K562 (cell line): ENCODE measurements at regions not wholly inside any gene's neighbourhood (a gene's known extent, or its start where the extent isn't known, plus 50 kb on each side); places are given as distances from the start of the nearest gene placed in this dataset.

ENCODE experiments used
- E2F4 ChIP-seq: sonication (generic); formaldehyde crosslinking; IDR thresholded peaks from 2 replicates; pipeline ENCODE4 v1.8.0; 2022; ENCODE audit warnings: mild to moderate bottlenecking, low read depth, missing genetic modification reagents
- NFIX ChIP-seq: fragments of 250-450 bp; sonication (Bioruptor Pico); IDR thresholded peaks from 2 replicates; pipeline ENCODE4 v1.4.0; 2020; ENCODE audit warnings: low read depth, mild to moderate bottlenecking, moderate library complexity
- PYGO2 ChIP-seq: fragments of 450-650 bp; IDR thresholded peaks from 2 replicates; pipeline ENCODE4 v1.6.1; 2016; ENCODE audit warnings: mild to moderate bottlenecking, missing genetic modification characterization, moderate library complexity, missing compliant biosample characterization
- RBM25 ChIP-seq: fragments of 200-400 bp; formaldehyde crosslinking; IDR thresholded peaks from 2 replicates; pipeline ENCODE4 v1.6.1; 2018; ENCODE audit warnings: low read length, low read depth, moderate library complexity; ENCODE audit not compliant: severe bottlenecking
- ZBTB1 ChIP-seq: sonication (generic); formaldehyde crosslinking; IDR thresholded peaks from 2 replicates; pipeline ENCODE4 v1.8.1; 2023; ENCODE audit warnings: missing genetic modification reagents, low read depth, mild to moderate bottlenecking, borderline replicate concordance
- TF ChIP-seq, protein P1 (sequence below): fragments of 250-450 bp; sonication (Bioruptor Pico); IDR thresholded peaks from 2 replicates; pipeline ENCODE4 v1.5.0; 2022; ENCODE audit warnings: mild to moderate bottlenecking
- TF ChIP-seq, protein P2 (sequence below): fragments of 250-450 bp; sonication (Bioruptor Pico); IDR thresholded peaks from 2 replicates; pipeline ENCODE4 v1.8.0; 2022; ENCODE audit warnings: inconsistent platforms

GRCh38 chr1:105172788-105173187 lies 1423.1 kb downstream of the AMY1C start (continued):
- TF ChIP-seq E2F4 (no peak), ZBTB1 (CRISPR knock-in tag) (no peak), PYGO2 (tag) (no peak), RBM25 (no peak), NFIX (no peak)
- TF ChIP-seq, protein P1, sequence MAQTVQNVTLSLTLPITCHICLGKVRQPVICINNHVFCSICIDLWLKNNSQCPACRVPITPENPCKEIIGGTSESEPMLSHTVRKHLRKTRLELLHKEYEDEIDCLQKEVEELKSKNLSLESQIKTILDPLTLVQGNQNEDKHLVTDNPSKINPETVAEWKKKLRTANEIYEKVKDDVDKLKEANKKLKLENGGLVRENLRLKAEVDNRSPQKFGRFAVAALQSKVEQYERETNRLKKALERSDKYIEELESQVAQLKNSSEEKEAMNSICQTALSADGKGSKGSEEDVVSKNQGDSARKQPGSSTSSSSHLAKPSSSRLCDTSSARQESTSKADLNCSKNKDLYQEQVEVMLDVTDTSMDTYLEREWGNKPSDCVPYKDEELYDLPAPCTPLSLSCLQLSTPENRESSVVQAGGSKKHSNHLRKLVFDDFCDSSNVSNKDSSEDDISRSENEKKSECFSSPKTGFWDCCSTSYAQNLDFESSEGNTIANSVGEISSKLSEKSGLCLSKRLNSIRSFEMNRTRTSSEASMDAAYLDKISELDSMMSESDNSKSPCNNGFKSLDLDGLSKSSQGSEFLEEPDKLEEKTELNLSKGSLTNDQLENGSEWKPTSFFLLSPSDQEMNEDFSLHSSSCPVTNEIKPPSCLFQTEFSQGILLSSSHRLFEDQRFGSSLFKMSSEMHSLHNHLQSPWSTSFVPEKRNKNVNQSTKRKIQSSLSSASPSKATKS (CRISPR knock-in tag) = no peak
- TF ChIP-seq, protein P2, sequence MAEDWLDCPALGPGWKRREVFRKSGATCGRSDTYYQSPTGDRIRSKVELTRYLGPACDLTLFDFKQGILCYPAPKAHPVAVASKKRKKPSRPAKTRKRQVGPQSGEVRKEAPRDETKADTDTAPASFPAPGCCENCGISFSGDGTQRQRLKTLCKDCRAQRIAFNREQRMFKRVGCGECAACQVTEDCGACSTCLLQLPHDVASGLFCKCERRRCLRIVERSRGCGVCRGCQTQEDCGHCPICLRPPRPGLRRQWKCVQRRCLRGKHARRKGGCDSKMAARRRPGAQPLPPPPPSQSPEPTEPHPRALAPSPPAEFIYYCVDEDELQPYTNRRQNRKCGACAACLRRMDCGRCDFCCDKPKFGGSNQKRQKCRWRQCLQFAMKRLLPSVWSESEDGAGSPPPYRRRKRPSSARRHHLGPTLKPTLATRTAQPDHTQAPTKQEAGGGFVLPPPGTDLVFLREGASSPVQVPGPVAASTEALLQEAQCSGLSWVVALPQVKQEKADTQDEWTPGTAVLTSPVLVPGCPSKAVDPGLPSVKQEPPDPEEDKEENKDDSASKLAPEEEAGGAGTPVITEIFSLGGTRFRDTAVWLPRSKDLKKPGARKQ = no peak
